ENCODE measurements at regions not wholly inside any gene's neighbourhood (a gene's known extent, or its start where the extent isn't known, plus 50 kb on each side); places are given as distances from the start of the nearest gene placed in this dataset.

DNA sequence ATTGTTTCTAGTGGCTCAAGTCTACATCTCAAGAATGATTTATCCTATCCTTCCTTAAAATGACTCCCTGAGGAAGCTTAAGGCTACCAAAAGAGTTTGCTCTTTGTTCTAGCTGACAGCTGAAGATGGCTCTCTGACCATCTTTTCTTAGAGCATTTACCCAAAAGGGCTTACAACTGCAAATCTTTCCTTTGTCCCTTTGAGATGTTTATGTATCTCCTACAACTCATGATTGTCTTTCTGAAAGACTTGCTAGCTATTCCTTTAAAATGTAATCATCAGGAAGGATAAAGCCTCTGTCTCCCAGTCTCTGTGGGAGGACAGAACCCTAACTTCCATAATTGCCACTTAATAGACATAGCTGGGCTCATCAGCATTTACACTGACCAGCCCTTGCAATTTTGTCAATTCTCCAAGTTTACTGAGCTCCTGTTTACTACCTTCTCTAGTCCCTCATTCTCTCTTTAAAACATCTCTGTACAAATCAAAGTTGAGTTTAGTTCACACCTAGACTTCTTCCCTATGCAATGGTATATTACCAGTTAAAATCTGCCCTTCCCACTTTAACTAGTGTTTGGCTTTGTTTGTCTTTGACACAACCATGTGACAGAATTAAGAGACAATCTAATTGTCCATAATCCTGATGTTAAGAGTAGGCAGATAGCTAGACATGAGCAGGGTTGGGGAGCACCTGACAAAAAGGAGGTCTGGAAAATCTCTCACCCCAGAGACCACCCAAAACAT is 188.2 kb downstream of the PTH2R start:
- Histone ChIP-seq H2AFZ (ENCODE audit: control insufficient read depth, low read length) (no peak overlapping the region), H3K27me3 (ENCODE audit: control insufficient read depth, extremely low read depth, insufficient read depth, low read length) (no peaks in the 10 kb centered on the region), H3K4me1 (ENCODE audit: control insufficient read depth, extremely low read depth, insufficient read depth, low read length) (no peaks in the 10 kb centered on the region), H3K9me3 (ENCODE audit: control insufficient read depth, low read depth, low read length) (no peaks in the 10 kb centered on the region), H3K4me2 (ENCODE audit: control insufficient read depth, extremely low read depth, insufficient read depth, low read depth, low read length) (no peak overlapping the region), H3K36me3 (ENCODE audit: control insufficient read depth in 2 of 2, extremely low read depth in 1 of 2, insufficient read depth in 2 of 2, low read length in 2 of 2) (no peaks in the 10 kb centered on the region), H3K9ac (ENCODE audit: control insufficient read depth, extremely low read depth, insufficient read depth, low read length) (no peak overlapping the region), H3K79me2 (ENCODE audit: control insufficient read depth, insufficient read depth, low read length) (no peaks in the 10 kb centered on the region), H3K27ac (ENCODE audit: control insufficient read depth, insufficient read depth, low read length) (no peak overlapping the region), H3K4me3 (ENCODE audit: control insufficient read depth in 2 of 3, extremely low read depth in 1 of 3, insufficient read depth in 2 of 3, low read depth in 1 of 3, low read length in 3 of 3) (no peak overlapping the region), H3K9me1 (ENCODE audit: control insufficient read depth, extremely low read depth, insufficient read depth, low read length) (no peaks in the 10 kb centered on the region), H4K20me1 (ENCODE audit: control insufficient read depth, extremely low read depth, insufficient read depth, low read length) (no peaks in the 10 kb centered on the region)
- dilution Hi-C loops (cut with MboI; ENCODE audit: extremely low pct_ligation_motif_present, low sequenced_read_pairs), result no loop called here
- DNase-seq (ENCODE audit: low read depth, low spot score), result no peak
- TF ChIP-seq, protein P1, sequence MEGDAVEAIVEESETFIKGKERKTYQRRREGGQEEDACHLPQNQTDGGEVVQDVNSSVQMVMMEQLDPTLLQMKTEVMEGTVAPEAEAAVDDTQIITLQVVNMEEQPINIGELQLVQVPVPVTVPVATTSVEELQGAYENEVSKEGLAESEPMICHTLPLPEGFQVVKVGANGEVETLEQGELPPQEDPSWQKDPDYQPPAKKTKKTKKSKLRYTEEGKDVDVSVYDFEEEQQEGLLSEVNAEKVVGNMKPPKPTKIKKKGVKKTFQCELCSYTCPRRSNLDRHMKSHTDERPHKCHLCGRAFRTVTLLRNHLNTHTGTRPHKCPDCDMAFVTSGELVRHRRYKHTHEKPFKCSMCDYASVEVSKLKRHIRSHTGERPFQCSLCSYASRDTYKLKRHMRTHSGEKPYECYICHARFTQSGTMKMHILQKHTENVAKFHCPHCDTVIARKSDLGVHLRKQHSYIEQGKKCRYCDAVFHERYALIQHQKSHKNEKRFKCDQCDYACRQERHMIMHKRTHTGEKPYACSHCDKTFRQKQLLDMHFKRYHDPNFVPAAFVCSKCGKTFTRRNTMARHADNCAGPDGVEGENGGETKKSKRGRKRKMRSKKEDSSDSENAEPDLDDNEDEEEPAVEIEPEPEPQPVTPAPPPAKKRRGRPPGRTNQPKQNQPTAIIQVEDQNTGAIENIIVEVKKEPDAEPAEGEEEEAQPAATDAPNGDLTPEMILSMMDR (optimal IDR thresholded peaks at IDR 0.05 in 1 of 3, IDR thresholded peaks at IDR 0.05 in 1 of 3, conservative IDR thresholded peaks at IDR 0.05 in 1 of 3; ENCODE audit: extremely low read depth in 1 of 3, insufficient read depth in 2 of 3, low read length in 3 of 3), result no peak
- TF ChIP-seq EZH2 (IDR thresholded peaks at IDR 0.05; ENCODE audit: low read length), result no peak
- no peak for FAIRE-seq

DNA sequence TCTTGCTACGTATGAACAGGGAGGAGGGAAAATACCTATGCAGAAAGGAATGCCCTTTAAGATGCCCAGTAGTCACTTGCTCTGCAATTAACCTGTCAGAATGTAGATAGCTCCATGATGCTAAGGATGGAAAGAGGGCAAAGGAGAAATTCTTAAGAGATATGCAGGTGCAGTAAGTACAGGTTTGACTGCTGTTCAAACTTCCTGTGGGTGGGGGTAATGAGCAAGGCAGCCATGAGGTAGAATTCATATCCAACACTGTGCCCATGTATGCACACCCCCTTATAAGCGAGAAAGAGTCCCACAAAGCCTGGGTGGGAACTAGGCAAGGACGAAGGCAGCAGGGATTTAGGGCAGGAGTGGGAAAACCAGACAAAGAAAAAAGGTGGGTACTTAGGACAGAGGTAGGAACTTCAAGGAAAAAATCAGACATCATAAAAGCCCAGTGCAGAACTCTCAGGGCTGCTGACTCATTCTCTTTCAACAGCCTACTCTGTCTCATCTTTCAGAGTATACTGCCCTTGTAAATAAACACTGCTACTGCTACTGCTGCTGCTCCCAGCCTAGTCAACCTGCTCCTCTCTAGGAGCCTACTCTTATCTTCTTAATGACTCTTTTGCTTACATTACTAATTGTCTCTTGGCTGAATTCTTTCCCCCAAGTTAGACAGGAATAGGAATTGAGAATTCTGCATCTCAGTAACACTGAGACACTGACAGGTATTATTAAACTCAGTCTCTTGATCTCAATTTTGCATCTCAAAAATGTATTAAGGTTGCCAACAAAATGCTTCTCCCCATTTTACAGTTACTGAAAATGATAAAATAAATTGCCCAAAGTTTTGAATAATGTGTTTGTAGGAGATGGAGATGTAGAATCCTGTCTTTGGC is 189.0 kb downstream of the PTH2R start:
- H3K79me2 ChIP-seq (ENCODE audit: control insufficient read depth, insufficient read depth, low read length), result no peaks in the 10 kb centered on the region
- no peak overlapping the region for H2AFZ ChIP-seq (ENCODE audit: control insufficient read depth, low read length)
- H4K20me1 ChIP-seq (ENCODE audit: control insufficient read depth, extremely low read depth, insufficient read depth, low read length), result no peaks in the 10 kb centered on the region
- H3K4me3 ChIP-seq (ENCODE audit: control insufficient read depth in 2 of 3, extremely low read depth in 1 of 3, insufficient read depth in 2 of 3, low read depth in 1 of 3, low read length in 3 of 3), result no peak overlapping the region
- dilution Hi-C loops (cut with MboI; ENCODE audit: extremely low pct_ligation_motif_present, low sequenced_read_pairs), result no loop called here
- no peaks in the 10 kb centered on the region for H3K4me1 ChIP-seq (ENCODE audit: control insufficient read depth, extremely low read depth, insufficient read depth, low read length)
- no peak overlapping the region for H3K9ac ChIP-seq (ENCODE audit: control insufficient read depth, extremely low read depth, insufficient read depth, low read length)
- no peak for FAIRE-seq
- TF ChIP-seq, protein P1 (optimal IDR thresholded peaks at IDR 0.05 in 1 of 3, IDR thresholded peaks at IDR 0.05 in 1 of 3, conservative IDR thresholded peaks at IDR 0.05 in 1 of 3; ENCODE audit: extremely low read depth in 1 of 3, insufficient read depth in 2 of 3, low read length in 3 of 3), result no peak
- TF ChIP-seq EZH2 (IDR thresholded peaks at IDR 0.05; ENCODE audit: low read length), result no peak
- H3K4me2 ChIP-seq (ENCODE audit: control insufficient read depth, extremely low read depth, insufficient read depth, low read depth, low read length), result no peak overlapping the region
- no peaks in the 10 kb centered on the region for H3K36me3 ChIP-seq (ENCODE audit: control insufficient read depth in 2 of 2, extremely low read depth in 1 of 2, insufficient read depth in 2 of 2, low read length in 2 of 2)
- H3K9me1 ChIP-seq (ENCODE audit: control insufficient read depth, extremely low read depth, insufficient read depth, low read length), result no peaks in the 10 kb centered on the region
- DNase-seq (ENCODE audit: low read depth, low spot score), result no peak
- H3K27me3 ChIP-seq (ENCODE audit: control insufficient read depth, extremely low read depth, insufficient read depth, low read length), result no peaks in the 10 kb centered on the region
- H3K9me3 ChIP-seq (ENCODE audit: control insufficient read depth, low read depth, low read length), result no peaks in the 10 kb centered on the region
- no peak overlapping the region for H3K27ac ChIP-seq (ENCODE audit: control insufficient read depth, insufficient read depth, low read length)

Measured in keratinocyte (primary cell).